Mammary epithelial cell (primary cell): ENCODE measurements at regions not wholly inside any gene's neighbourhood (a gene's known extent, or its start where the extent isn't known, plus 50 kb on each side); places are given as distances from the start of the nearest gene placed in this dataset.

Experiments
- EZH2 ChIP-seq: IDR thresholded peaks from 2 replicates; pipeline ENCODE4 v1.6.1; 2012; ENCODE audit warnings: low read length, inconsistent platforms, borderline replicate concordance
- TF ChIP-seq, protein P1 (sequence below), 2 donors: IDR thresholded peaks in 1 of 2; conservative IDR thresholded peaks in 1 of 2; 2 replicates each; pipeline ENCODE4 v1.5.1; 2011 to 2012; ENCODE audit warnings: inconsistent platforms in 2 of 2, low read length in 2 of 2, mild to moderate bottlenecking in 2 of 2, control low read depth in 1 of 2, low read depth in 1 of 2; ENCODE audit not compliant: insufficient read depth in 1 of 2; ENCODE audit errors: extremely low read depth in 1 of 2

DNA sequence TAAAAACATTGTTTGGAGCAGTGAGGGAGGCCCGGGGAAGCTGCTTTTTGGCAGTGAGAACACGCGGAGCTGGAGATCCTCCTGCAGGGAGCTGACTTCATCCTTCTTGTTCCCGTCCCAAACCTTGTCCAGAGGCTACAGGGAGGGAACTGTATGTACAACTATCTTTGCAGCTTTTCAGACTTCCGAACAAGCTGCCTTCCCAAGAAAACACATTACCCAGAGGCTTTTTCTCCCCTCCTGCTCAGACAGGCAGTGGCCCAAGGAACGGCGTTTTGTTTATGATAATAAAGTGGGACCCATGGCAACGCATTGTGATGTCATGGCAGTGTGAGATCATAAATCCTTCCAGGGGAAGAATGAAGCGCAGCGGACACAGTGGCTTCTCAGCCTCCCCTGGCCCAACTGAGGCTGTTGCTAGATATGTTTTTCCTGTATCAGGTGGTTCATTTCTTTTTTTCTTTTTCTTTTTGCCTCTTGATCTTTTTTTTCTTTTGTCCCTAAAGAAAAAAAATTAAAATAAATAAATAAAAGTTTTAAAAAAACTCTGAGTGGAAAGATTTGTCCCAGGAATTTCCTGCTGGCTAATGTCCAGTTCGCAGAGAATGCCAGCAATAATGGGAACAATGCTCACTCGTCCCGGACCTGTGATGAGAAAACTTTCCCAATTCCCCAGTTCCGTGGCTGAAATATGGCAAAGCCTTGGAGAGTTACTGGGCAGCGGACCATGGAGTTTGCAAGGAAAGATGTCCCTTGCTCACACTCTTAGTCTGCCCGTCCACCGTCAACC, 103.4 kb upstream of the MAP1LC3B2 start:
- TF ChIP-seq, protein P1, sequence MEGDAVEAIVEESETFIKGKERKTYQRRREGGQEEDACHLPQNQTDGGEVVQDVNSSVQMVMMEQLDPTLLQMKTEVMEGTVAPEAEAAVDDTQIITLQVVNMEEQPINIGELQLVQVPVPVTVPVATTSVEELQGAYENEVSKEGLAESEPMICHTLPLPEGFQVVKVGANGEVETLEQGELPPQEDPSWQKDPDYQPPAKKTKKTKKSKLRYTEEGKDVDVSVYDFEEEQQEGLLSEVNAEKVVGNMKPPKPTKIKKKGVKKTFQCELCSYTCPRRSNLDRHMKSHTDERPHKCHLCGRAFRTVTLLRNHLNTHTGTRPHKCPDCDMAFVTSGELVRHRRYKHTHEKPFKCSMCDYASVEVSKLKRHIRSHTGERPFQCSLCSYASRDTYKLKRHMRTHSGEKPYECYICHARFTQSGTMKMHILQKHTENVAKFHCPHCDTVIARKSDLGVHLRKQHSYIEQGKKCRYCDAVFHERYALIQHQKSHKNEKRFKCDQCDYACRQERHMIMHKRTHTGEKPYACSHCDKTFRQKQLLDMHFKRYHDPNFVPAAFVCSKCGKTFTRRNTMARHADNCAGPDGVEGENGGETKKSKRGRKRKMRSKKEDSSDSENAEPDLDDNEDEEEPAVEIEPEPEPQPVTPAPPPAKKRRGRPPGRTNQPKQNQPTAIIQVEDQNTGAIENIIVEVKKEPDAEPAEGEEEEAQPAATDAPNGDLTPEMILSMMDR (conservative IDR thresholded peaks at IDR 0.05 in 1 of 2, IDR thresholded peaks at IDR 0.05 in 1 of 2; ENCODE audit: extremely low read depth in 1 of 2, insufficient read depth in 1 of 2, low read depth in 1 of 2, low read length in 2 of 2): no peak
- TF ChIP-seq EZH2: no peak
